ENCODE measurements at regions not wholly inside any gene's neighbourhood (a gene's known extent, or its start where the extent isn't known, plus 50 kb on each side); places are given as distances from the start of the nearest gene placed in this dataset.

- TF ChIP-seq, protein P1, sequence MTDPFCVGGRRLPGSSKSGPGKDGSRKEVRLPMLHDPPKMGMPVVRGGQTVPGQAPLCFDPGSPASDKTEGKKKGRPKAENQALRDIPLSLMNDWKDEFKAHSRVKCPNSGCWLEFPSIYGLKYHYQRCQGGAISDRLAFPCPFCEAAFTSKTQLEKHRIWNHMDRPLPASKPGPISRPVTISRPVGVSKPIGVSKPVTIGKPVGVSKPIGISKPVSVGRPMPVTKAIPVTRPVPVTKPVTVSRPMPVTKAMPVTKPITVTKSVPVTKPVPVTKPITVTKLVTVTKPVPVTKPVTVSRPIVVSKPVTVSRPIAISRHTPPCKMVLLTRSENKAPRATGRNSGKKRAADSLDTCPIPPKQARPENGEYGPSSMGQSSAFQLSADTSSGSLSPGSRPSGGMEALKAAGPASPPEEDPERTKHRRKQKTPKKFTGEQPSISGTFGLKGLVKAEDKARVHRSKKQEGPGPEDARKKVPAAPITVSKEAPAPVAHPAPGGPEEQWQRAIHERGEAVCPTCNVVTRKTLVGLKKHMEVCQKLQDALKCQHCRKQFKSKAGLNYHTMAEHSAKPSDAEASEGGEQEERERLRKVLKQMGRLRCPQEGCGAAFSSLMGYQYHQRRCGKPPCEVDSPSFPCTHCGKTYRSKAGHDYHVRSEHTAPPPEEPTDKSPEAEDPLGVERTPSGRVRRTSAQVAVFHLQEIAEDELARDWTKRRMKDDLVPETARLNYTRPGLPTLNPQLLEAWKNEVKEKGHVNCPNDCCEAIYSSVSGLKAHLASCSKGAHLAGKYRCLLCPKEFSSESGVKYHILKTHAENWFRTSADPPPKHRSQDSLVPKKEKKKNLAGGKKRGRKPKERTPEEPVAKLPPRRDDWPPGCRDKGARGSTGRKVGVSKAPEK (CRISPR knock-in tag; IDR thresholded peaks at IDR 0.05; ENCODE audit: borderline replicate concordance): no peak
- TF ChIP-seq ZNF431 (CRISPR knock-in tag; IDR thresholded peaks at IDR 0.05; ENCODE audit: borderline replicate concordance, low read depth) (no peak; the same call in 1 of the 2 replicates), FUBP1 (CRISPR knock-in tag; IDR thresholded peaks at IDR 0.05; ENCODE audit: borderline replicate concordance) (no peak), ZBTB14 (CRISPR knock-in tag; IDR thresholded peaks at IDR 0.05) (no peak), TGIF2 (CRISPR knock-in tag; IDR thresholded peaks at IDR 0.05) (no peak), PLRG1 (conservative IDR thresholded peaks at IDR 0.05) (no peak), ZNF180 (CRISPR knock-in tag; IDR thresholded peaks at IDR 0.05; ENCODE audit: borderline replicate concordance, low read depth) (no peak), ZNF784 (CRISPR knock-in tag; IDR thresholded peaks at IDR 0.05; ENCODE audit: borderline replicate concordance) (no peak), MXI1 (IDR thresholded peaks at IDR 0.05; ENCODE audit: borderline replicate concordance, low read depth, low read length) (no peak; the same call in 2 of the 3 replicates), SIN3B (IDR thresholded peaks at IDR 0.05; ENCODE audit: low read length) (no peak), AGO1 (IDR thresholded peaks at IDR 0.05; ENCODE audit: low read depth, low read length, poor library complexity, severe bottlenecking) (no peak), BHLHE40 (IDR thresholded peaks at IDR 0.05; ENCODE audit: low read length) (no peak)
- TF ChIP-seq, protein P2, sequence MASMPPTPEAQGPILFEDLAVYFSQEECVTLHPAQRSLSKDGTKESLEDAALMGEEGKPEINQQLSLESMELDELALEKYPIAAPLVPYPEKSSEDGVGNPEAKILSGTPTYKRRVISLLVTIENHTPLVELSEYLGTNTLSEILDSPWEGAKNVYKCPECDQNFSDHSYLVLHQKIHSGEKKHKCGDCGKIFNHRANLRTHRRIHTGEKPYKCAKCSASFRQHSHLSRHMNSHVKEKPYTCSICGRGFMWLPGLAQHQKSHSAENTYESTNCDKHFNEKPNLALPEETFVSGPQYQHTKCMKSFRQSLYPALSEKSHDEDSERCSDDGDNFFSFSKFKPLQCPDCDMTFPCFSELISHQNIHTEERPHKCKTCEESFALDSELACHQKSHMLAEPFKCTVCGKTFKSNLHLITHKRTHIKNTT (CRISPR knock-in tag; IDR thresholded peaks at IDR 0.05): no peak
- TF ChIP-seq, protein P3, sequence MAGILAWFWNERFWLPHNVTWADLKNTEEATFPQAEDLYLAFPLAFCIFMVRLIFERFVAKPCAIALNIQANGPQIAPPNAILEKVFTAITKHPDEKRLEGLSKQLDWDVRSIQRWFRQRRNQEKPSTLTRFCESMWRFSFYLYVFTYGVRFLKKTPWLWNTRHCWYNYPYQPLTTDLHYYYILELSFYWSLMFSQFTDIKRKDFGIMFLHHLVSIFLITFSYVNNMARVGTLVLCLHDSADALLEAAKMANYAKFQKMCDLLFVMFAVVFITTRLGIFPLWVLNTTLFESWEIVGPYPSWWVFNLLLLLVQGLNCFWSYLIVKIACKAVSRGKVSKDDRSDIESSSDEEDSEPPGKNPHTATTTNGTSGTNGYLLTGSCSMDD (CRISPR knock-in tag; IDR thresholded peaks at IDR 0.05): no peak
Measured at GRCh38 chr18:23401400-23402347, 51.4 kb upstream of the RIOK3 start (continued).
